Karpas-422 (cell line): ENCODE measurements at regions not wholly inside any gene's neighbourhood (a gene's known extent, or its start where the extent isn't known, plus 50 kb on each side); places are given as distances from the start of the nearest gene placed in this dataset.

Source experiments
- DNase-seq: peaks from one replicate; pipeline ENCODE4 v3.0.0-alpha.2; 2015
- H2AFZ ChIP-seq: fragments of 200-600 bp; sonication (generic); 2 replicates; pipeline ENCODE4 v1.6.1; 2014; ENCODE audit warnings: antibody characterized with exemption, low read length, mixed read lengths
- H3K27ac ChIP-seq: fragments of 200-600 bp; sonication (generic); 2 replicates; pipeline ENCODE4 v1.5.1; 2014; ENCODE audit warnings: mild to moderate bottlenecking, low read length, moderate library complexity
- H3K27me3 ChIP-seq: fragments of 200-600 bp; sonication (generic); 2 replicates; pipeline ENCODE4 v1.6.1; 2014; ENCODE audit warnings: low read length, mixed read lengths
- H3K36me3 ChIP-seq: fragments of 200-600 bp; sonication (generic); 2 replicates; pipeline ENCODE4 v1.6.1; 2014; ENCODE audit warnings: low read length, mixed read lengths; ENCODE audit not compliant: insufficient read depth
- H3K4me1 ChIP-seq: fragments of 200-600 bp; sonication (generic); 2 replicates; pipeline ENCODE4 v1.6.1; 2014; ENCODE audit warnings: mild to moderate bottlenecking, low read length, mixed read lengths
- H3K4me2 ChIP-seq: fragments of 200-600 bp; sonication (generic); 2 replicates; pipeline ENCODE4 v1.6.1; 2014; ENCODE audit warnings: low read length, low read depth, mild to moderate bottlenecking; ENCODE audit not compliant: poor library complexity, severe bottlenecking
- H3K4me3 ChIP-seq: fragments of 200-600 bp; sonication (generic); 2 replicates; pipeline ENCODE4 v1.5.1; 2014; ENCODE audit warnings: mild to moderate bottlenecking, antibody characterized with exemption, low read length, mixed read lengths
- H3K79me2 ChIP-seq: fragments of 200-600 bp; sonication (generic); 2 replicates; pipeline ENCODE4 v1.6.1; 2014; ENCODE audit warnings: mild to moderate bottlenecking, low read length, mixed read lengths
- H3K9ac ChIP-seq: fragments of 200-600 bp; sonication (generic); 2 replicates; pipeline ENCODE4 v1.6.0; 2014; ENCODE audit warnings: low read length
- H3K9me2 ChIP-seq: fragments of 200-600 bp; sonication (generic), shearing (Covaris generic); replicated peaks from 2 replicates; pipeline ENCODE4 v1.6.0; 2014; ENCODE audit warnings: mild to moderate bottlenecking, low read length, moderate library complexity; ENCODE audit not compliant: insufficient read depth
- H3K9me3 ChIP-seq: fragments of 300-700, 200-600 bp; sonication (generic); 2 replicates; pipeline ENCODE4 v1.6.1; 2014; ENCODE audit warnings: low read length, mixed read lengths
- H4K20me1 ChIP-seq: fragments of 200-600 bp; sonication (generic); 2 replicates; pipeline ENCODE4 v1.6.1; 2014; ENCODE audit warnings: mild to moderate bottlenecking, antibody characterized with exemption, low read length, low read depth; ENCODE audit not compliant: insufficient read depth

DNA sequence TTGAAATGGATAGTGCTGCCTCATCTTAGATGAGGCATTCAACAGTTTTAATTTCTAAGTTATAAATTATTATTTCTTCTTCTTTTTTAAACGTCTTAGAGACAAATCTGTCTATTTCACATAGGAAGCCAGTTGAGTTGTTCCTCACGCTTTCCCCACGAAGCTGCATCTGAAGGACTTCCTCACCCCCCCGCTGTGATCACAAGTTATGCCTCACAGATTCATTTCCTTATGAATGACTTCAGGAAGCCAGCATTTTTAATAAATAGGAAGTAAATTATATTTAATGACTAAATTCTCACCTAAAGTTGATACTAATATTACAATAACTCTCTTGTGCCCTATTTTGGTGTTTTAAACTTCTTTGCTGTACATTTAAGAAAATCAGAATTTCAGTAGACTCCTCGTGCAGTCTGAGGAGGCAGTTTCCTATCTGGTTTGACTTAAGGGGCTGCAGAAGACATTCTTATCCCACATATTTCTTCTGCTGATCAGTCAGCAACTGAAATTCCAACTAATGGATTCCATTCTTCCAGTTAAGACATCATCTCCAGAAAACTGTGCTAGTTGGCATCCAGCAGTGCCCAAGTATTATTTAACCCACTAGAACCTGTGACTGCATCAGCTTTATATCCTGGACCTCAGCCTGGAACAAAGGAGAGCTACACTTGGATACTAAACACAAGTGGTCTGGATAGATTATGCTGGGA lies 182.7 kb upstream of the CCN2 start:
- H3K4me1 ChIP-seq = peaks cover 16% of the 10 kb centered on the region
- H3K4me2 ChIP-seq = no peak overlapping the region
- no peaks in the 10 kb centered on the region for H4K20me1 ChIP-seq
- H2AFZ ChIP-seq = no peak overlapping the region
- DNase-seq = no peak
- H3K4me3 ChIP-seq = no peak overlapping the region
- H3K27me3 ChIP-seq = no peaks in the 10 kb centered on the region
- no peak overlapping the region for H3K27ac ChIP-seq
- no peaks in the 10 kb centered on the region for H3K36me3 ChIP-seq
- H3K79me2 ChIP-seq = no peaks in the 10 kb centered on the region
- no peaks in the 10 kb centered on the region for H3K9me2 ChIP-seq
- no peak overlapping the region for H3K9ac ChIP-seq
- H3K9me3 ChIP-seq = no peaks in the 10 kb centered on the region

DNA sequence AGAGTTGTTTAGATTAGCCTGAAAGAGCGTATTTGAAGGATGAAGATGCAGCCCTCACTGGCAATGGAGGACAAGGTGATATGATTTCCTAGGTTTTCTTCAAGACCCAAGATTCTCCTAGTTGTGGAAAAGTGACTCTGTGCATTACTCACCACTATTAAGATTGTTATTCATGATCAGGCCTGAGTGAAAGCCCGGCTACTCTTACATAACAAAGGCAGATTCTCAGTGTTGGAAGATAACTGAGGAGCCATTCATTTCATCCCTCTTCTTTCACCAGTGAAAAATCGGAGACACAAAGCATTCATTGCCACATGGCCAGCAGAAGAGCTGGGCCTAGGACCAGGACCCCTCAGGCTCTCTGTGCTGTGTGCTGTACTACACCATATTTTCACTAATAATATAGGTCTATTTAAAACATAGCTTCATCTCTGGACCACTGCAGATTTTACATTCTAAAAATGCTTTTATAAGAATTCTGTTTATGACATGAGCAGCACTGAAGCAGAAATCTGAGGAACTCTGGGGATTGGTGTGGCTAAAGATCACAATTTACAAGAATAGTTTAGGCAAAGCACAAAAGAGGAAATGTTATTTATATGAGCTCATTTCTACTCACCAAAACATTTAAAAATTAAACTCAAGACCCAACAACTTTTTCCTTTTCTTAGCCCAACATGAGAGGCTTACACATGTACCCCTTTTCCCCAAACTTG lies 181.9 kb upstream of the CCN2 start:
- H3K9me3 ChIP-seq = no peaks in the 10 kb centered on the region
- H3K36me3 ChIP-seq = no peaks in the 10 kb centered on the region
- no peak overlapping the region for H3K27ac ChIP-seq
- H3K4me2 ChIP-seq = no peak overlapping the region
- H3K9ac ChIP-seq = no peak overlapping the region
- DNase-seq = no peak
- no peak overlapping the region for H3K4me3 ChIP-seq
- H3K4me1 ChIP-seq = peaks cover 16% of the 10 kb centered on the region
- no peaks in the 10 kb centered on the region for H4K20me1 ChIP-seq
- no peak overlapping the region for H2AFZ ChIP-seq
- no peaks in the 10 kb centered on the region for H3K9me2 ChIP-seq
- no peaks in the 10 kb centered on the region for H3K79me2 ChIP-seq
- no peaks in the 10 kb centered on the region for H3K27me3 ChIP-seq

DNA sequence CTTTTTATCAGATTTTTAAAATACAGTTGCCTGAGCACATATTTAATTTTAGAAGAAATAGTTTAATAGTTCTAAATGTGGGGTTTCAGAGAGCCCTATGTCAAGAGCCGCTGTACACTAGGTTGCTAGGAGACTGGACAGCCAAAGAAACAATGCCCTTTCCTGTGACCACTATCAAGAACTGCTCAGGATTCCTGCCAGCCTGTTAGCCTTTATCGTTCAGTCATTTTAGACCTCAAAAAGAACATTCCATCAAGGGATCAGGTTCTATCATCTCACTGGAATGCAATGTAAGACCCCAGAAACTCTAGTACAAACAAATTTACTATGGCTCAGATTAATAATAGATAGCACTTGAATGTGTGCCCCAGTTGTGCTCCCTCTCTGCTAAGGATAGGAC lies 181.2 kb upstream of the CCN2 start:
- Histone ChIP-seq H3K4me2 (no peak overlapping the region), H3K27ac (no peak overlapping the region), H4K20me1 (no peaks in the 10 kb centered on the region), H3K9ac (no peak overlapping the region), H3K4me1 (peaks cover 16% of the 10 kb centered on the region), H3K36me3 (no peaks in the 10 kb centered on the region), H3K79me2 (no peaks in the 10 kb centered on the region), H3K27me3 (no peaks in the 10 kb centered on the region), H3K9me3 (no peaks in the 10 kb centered on the region), H2AFZ (no peak overlapping the region), H3K9me2 (no peaks in the 10 kb centered on the region), H3K4me3 (no peak overlapping the region)
- DNase-seq = no peak

DNA sequence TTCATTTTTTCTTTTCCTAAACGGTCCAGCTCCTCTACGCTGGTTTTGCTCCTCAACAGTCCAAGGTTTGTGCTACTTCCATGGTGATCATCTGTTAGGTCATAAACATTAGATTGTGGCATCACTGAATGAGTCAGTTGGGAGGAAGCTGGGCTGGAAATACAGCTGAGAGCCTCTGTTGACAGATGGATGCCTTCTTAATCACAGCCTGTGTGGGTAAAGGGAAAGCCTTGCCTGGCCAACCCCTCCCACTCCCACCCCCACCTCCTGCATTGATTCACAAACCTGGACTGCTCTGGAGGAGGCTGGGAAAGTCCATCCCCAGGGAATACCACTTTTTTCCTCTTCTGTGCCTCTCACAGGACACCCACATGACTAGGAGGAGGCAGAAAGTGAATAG lies 180.6 kb upstream of the CCN2 start:
- Histone ChIP-seq H2AFZ (no peak overlapping the region), H3K27ac (no peak overlapping the region), H3K9ac (no peak overlapping the region), H3K27me3 (no peaks in the 10 kb centered on the region), H3K79me2 (no peaks in the 10 kb centered on the region), H4K20me1 (no peaks in the 10 kb centered on the region), H3K4me3 (no peak overlapping the region), H3K9me3 (no peaks in the 10 kb centered on the region), H3K9me2 (no peaks in the 10 kb centered on the region), H3K4me1 (peaks cover 11% of the 10 kb centered on the region), H3K4me2 (no peak overlapping the region), H3K36me3 (no peaks in the 10 kb centered on the region)
- DNase-seq = no peak

DNA sequence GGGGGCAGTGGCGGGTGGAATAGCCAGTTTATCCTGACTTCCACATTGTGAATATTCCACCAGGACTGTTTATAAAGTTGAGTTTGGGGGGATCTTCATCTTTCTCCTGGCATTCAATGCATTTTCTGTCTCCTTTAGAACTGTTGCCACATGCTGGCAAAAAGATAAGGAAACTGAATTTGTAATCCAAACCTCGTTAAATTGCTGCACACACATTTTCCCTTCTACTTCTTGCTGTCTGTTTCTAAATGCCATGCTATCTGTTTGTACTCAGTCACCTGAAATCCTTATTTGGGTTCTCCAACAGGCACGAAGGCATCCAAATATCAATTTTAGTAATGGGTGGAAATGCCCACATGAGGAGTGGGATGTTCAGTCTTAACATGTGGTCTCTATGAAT lies 180.2 kb upstream of the CCN2 start:
- Histone ChIP-seq H3K4me2 (no peak overlapping the region), H3K27ac (no peak overlapping the region), H3K79me2 (no peaks in the 10 kb centered on the region), H4K20me1 (no peaks in the 10 kb centered on the region), H3K36me3 (no peaks in the 10 kb centered on the region), H3K27me3 (no peaks in the 10 kb centered on the region), H2AFZ (no peak overlapping the region), H3K4me1 (peaks cover 10% of the 10 kb centered on the region), H3K9me3 (no peaks in the 10 kb centered on the region), H3K4me3 (no peak overlapping the region), H3K9ac (no peak overlapping the region), H3K9me2 (no peaks in the 10 kb centered on the region)
- DNase-seq = no peak

DNA sequence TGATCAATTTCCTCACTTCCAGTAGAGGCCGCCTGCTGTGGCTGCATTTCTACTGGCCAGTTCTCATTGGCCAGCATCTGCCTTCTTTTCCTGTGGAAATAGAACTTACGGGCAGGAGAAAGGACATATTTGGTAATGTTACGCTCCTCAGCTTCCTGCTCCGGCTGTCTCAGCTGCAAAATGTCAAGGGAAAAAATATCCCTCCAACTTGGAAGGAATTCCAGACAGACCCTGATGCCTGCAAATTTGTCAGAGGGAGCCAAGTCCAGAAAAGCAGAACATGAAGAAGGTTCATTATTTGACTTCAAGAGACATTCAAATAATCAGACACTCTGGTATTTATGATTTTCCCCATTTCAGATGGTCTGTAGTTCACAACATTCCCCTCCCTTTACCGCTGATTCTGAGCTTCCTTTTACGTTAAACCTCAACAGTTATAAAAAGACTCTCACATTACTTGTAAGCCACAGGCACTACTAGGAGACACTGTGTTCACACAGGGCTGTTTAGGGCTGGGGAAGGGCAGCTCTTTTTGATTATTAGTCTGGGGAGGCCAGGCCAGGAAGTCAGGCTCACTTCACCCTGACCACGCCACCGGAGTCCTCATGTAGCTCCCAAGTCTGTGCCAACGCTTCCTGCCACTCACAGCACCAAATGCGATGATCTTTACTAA lies 179.6 kb upstream of the CCN2 start:
- Histone ChIP-seq H3K79me2 (no peaks in the 10 kb centered on the region), H3K9ac (no peak overlapping the region), H4K20me1 (no peaks in the 10 kb centered on the region), H3K9me3 (no peaks in the 10 kb centered on the region), H3K4me1 (peaks cover 10% of the 10 kb centered on the region), H3K4me3 (no peak overlapping the region), H3K4me2 (no peak overlapping the region), H3K27me3 (no peaks in the 10 kb centered on the region), H3K36me3 (no peaks in the 10 kb centered on the region), H3K9me2 (no peaks in the 10 kb centered on the region), H2AFZ (no peak overlapping the region), H3K27ac (no peak overlapping the region)
- DNase-seq = no peak

DNA sequence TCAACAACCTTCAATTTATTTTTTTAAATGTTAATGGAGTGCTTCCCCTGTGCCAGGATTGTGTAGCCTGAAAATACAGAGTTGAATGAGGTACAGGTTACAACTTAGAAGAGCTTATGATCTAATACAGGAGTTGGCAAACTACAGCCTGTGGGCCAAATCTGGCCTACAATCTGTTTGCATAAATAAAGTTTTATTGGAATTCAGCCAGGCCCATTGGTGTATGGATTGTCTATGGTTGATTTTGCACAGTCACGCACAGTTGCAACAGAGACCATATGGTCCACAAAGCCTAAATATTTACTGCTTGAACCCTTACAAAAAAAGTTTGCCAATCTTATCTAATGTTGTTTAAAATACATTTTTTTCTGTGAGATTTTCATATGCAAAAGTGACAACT lies 177.3 kb upstream of the CCN2 start:
- Histone ChIP-seq H3K9me2 (no peaks in the 10 kb centered on the region), H3K4me2 (no peak overlapping the region), H3K27ac (no peak overlapping the region), H4K20me1 (no peaks in the 10 kb centered on the region), H3K4me3 (no peak overlapping the region), H3K27me3 (no peaks in the 10 kb centered on the region), H3K9ac (no peak overlapping the region), H3K9me3 (no peaks in the 10 kb centered on the region), H3K36me3 (no peaks in the 10 kb centered on the region), H3K79me2 (no peaks in the 10 kb centered on the region), H2AFZ (no peak overlapping the region), H3K4me1 (peaks cover 5% of the 10 kb centered on the region)
- DNase-seq = no peak

DNA sequence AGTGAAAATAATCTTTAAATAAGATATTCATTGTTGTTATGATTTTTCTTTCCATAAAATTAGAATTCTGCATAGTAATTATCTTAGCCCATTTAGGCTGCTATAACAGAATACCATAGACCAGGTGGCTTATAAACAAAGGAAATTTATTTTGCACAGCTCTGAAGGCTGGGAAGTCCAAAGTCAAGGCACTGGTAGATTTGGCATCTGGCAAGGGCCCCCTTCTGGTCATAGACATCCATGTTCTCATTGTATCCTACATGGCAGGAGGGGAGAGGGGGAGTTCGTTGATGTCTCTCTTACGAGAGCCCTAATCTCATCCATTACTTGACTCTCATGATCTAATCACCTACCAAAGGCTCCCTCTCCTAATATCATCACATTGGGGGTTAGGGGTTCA lies 175.0 kb upstream of the CCN2 start:
- no peak overlapping the region for H3K9ac ChIP-seq
- H3K4me2 ChIP-seq = no peak overlapping the region
- no peak for DNase-seq
- H3K27me3 ChIP-seq = no peaks in the 10 kb centered on the region
- no peak overlapping the region for H2AFZ ChIP-seq
- H4K20me1 ChIP-seq = no peaks in the 10 kb centered on the region
- no peaks in the 10 kb centered on the region for H3K9me3 ChIP-seq
- no peaks in the 10 kb centered on the region for H3K4me1 ChIP-seq
- H3K36me3 ChIP-seq = no peaks in the 10 kb centered on the region
- no peak overlapping the region for H3K27ac ChIP-seq
- H3K9me2 ChIP-seq = no peaks in the 10 kb centered on the region
- H3K79me2 ChIP-seq = no peaks in the 10 kb centered on the region
- H3K4me3 ChIP-seq = no peak overlapping the region
